HUES64 (cell line): ENCODE measurements at regions not wholly inside any gene's neighbourhood (a gene's known extent, or its start where the extent isn't known, plus 50 kb on each side); places are given as distances from the start of the nearest gene placed in this dataset.

ENCODE experiments used
- H3K27ac ChIP-seq: 2 replicates; pipeline ENCODE4 v1.7.0; 2013; ENCODE audit warnings: low read depth, low read length, inconsistent platforms
- H3K27me3 ChIP-seq: 2 replicates; pipeline ENCODE4 v1.6.1; 2013; ENCODE audit warnings: mild to moderate bottlenecking, low read length; ENCODE audit not compliant: insufficient read depth
- H3K36me3 ChIP-seq: 2 replicates; pipeline ENCODE4 v1.6.1; 2013; ENCODE audit warnings: mild to moderate bottlenecking, low read length; ENCODE audit not compliant: insufficient read depth
- H3K4me1 ChIP-seq: 2 replicates; pipeline ENCODE4 v1.6.1; 2013; ENCODE audit warnings: mild to moderate bottlenecking, low read length, moderate library complexity; ENCODE audit not compliant: insufficient read depth
- H3K4me3 ChIP-seq: 2 replicates; pipeline ENCODE4 v1.5.1; 2013; ENCODE audit warnings: mild to moderate bottlenecking, low read length, moderate library complexity
- H3K9ac ChIP-seq: 2 replicates; pipeline ENCODE4 v1.6.1; 2013; ENCODE audit warnings: mild to moderate bottlenecking, low read depth, low read length
- H3K9me3 ChIP-seq: 2 replicates; pipeline ENCODE4 v1.6.1; 2013; ENCODE audit warnings: low read depth, low read length; ENCODE audit not compliant: insufficient read depth
- WGBS: fragments of 150-250, 120-280 bp; methylation state at CpG from one replicate; pipeline ENCODE4 v1.1.7; 2013; ENCODE audit warnings: missing lambda C conversion rate; 5-methylcytosine and 5-hydroxymethylcytosine counted together

DNA sequence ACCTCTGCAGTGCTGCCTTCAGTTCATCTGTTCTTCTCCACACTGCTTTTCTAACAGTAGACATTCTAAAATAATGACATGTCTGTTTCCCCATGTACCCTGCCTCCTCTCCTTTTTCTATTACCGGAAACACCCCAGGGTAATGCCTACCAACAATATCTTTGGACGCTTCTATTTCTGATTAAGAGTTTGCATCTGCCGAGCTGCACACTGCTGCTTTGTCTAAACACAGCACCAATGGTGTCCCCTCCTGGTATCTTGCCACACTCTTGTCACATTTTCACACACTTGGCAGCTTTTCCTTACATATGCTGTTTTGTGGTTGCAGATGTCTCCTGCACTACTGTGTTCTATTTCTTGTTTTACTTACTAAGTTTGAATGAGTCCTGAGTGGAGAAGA lies 288.8 kb downstream of the GRIA2 start:
- Histone ChIP-seq H3K9ac (no peak overlapping the region), H3K4me1 (no peaks in the 10 kb centered on the region)

DNA sequence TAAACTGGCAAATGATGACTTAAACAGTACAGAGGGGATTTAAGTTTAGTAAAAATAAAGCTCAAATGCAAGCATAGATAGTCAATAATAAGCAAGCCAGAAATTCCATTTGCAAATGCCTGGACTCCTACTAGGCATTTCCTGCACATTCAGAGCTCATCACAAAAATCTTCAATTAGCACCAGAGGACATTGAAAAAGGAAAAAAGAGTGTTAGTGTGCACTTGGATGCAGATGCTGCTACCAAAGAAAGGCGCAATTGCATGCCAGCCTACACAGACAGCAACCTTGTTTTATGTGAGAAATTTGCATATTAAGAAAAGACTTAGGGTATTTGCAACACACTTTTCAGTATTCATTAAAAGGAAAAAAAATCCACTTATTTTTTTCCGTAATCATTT lies 282.1 kb downstream of the GRIA2 start:
- Histone ChIP-seq H3K27me3 (no peaks in the 10 kb centered on the region), H3K27ac (no peak overlapping the region), H3K4me3 (no peak overlapping the region), H3K4me1 (no peaks in the 10 kb centered on the region), H3K9me3 (no peaks in the 10 kb centered on the region), H3K9ac (no peak overlapping the region), H3K36me3 (no peaks in the 10 kb centered on the region)
- 94% methylated on average over 1 of the region's 2 CpGs for WGBS

More for the DNA sequence above, 288.8 kb downstream of the GRIA2 start:
- no peaks in the 10 kb centered on the region for H3K9me3 ChIP-seq
- H3K36me3 ChIP-seq, result no peaks in the 10 kb centered on the region
- no peaks in the 10 kb centered on the region for H3K27me3 ChIP-seq
- H3K27ac ChIP-seq, result no peak overlapping the region
- no peak overlapping the region for H3K4me3 ChIP-seq
- 96% methylated on average over 3 of the region's 3 CpGs for WGBS

GRCh38 chr4:157459785-157460184 lies 239.3 kb downstream of the GRIA2 start:
- Histone ChIP-seq H3K36me3 (no peaks in the 10 kb centered on the region), H3K27me3 (no peaks in the 10 kb centered on the region), H3K4me1 (no peaks in the 10 kb centered on the region), H3K27ac (no peak overlapping the region), H3K4me3 (no peak overlapping the region), H3K9me3 (no peaks in the 10 kb centered on the region), H3K9ac (no peak overlapping the region)
- 90% methylated on average over 3 of the region's 3 CpGs for WGBS

DNA sequence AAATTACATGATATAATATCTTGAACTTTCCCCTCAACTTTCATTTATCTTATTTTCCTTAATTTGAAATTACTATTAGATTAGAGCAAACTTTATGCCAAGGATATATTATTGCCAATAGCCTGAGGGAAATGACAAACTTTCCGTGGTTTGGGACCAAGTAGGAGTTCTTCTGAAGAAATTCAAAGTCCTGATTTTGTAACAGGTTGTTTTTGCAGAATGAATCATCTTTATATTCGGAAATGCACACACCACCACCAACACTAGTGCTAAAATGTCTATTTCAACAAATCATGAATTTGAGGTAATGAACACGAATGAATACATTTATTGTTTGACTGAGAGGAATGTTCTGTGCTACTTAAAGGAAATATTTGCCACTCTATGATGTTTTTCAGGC lies 226.7 kb downstream of the GRIA2 start:
- Histone ChIP-seq H3K27ac (no peak overlapping the region), H3K9me3 (no peaks in the 10 kb centered on the region), H3K4me3 (no peak overlapping the region), H3K27me3 (no peaks in the 10 kb centered on the region), H3K4me1 (no peaks in the 10 kb centered on the region), H3K36me3 (no peaks in the 10 kb centered on the region), H3K9ac (no peak overlapping the region)
- 94% methylated on average over 2 of the region's 3 CpGs for WGBS

- no peak overlapping the region for H3K27ac ChIP-seq
- no peak overlapping the region for H3K4me3 ChIP-seq
- H3K4me1 ChIP-seq, result no peaks in the 10 kb centered on the region
- no peaks in the 10 kb centered on the region for H3K27me3 ChIP-seq
- no peaks in the 10 kb centered on the region for H3K9me3 ChIP-seq
- no peaks in the 10 kb centered on the region for H3K36me3 ChIP-seq
- WGBS, result 95% methylated on average over 9 of the region's 9 CpGs
- H3K9ac ChIP-seq, result no peak overlapping the region
Observed at GRCh38 chr4:157444014-157444413, 223.5 kb downstream of the GRIA2 start.

DNA sequence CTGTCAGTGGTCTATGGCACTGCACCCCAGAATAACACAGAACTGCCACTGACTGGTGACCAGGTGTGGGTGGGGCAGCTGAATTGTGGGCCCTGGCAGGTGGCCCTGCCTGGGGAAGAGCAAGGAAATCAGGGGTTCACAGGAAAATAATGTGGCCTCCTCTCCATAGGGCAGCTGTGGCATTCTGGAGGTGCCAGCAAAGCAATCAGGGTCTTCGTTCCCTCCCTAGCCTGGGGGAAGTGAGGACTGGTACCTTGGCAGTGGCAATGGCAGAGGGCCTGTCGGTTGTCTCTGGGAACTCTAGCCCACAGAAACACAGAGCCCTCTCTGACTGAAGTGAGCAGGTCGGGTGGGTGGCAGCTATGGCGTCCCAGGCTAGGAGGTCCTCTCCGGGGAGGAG lies 223.0 kb downstream of the GRIA2 start:
- no peaks in the 10 kb centered on the region for H3K9me3 ChIP-seq
- WGBS, result 93% methylated on average over 5 of the region's 5 CpGs
- H3K27ac ChIP-seq, result no peak overlapping the region
- H3K27me3 ChIP-seq, result no peaks in the 10 kb centered on the region
- H3K36me3 ChIP-seq, result no peaks in the 10 kb centered on the region
- no peak overlapping the region for H3K9ac ChIP-seq
- H3K4me3 ChIP-seq, result no peak overlapping the region
- no peaks in the 10 kb centered on the region for H3K4me1 ChIP-seq

DNA sequence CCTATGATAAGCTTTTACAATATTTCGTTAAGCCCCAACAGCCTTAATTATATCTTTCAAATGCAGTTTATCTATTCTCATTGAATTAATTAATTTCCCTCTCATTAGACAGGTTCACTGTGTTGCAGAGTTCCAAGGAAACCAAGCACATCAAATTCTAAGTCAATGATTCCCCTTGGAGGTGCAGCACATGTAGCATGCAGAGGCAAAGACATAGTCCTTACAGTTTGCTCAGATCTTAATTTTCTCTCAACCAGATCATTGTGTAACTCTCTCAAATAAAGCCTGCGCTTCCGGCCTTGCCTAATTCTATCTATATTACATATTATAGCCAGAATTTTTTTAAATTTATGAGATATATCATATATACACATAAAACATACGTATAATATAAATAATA lies 205.4 kb downstream of the GRIA2 start:
- Histone ChIP-seq H3K4me1 (no peaks in the 10 kb centered on the region), H3K4me3 (no peak overlapping the region), H3K9ac (no peak overlapping the region), H3K36me3 (no peaks in the 10 kb centered on the region), H3K27me3 (no peaks in the 10 kb centered on the region), H3K27ac (no peak overlapping the region), H3K9me3 (no peaks in the 10 kb centered on the region)
- WGBS, result 100% methylated on average over 2 of the region's 4 CpGs

DNA sequence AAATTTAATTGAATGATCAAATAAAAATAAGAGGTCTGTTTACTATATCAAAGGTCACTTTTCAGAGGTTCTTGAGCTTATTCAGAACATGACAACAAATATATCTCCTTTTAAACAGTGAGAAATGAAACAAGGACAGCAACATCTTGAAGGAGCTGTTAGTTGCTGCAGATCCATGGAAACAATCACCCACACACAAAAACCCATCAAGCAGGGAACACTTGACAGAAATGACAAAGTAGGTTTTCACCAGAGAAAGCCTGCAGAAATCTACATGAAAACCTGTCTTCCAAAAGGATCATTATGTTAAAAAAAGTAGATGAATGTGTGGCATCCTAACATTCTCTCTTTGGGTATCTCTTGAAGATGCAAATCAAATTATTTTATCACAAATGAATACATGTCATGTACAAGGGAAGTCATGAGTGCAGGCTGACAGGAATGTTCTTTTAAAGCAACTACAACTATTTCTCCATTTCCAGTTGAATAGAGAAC lies 203.0 kb downstream of the GRIA2 start:
- no peaks in the 10 kb centered on the region for H3K27me3 ChIP-seq
- no peaks in the 10 kb centered on the region for H3K4me1 ChIP-seq
- no peak overlapping the region for H3K4me3 ChIP-seq
- no peak overlapping the region for H3K9ac ChIP-seq
- H3K9me3 ChIP-seq, result no peaks in the 10 kb centered on the region
- H3K36me3 ChIP-seq, result no peaks in the 10 kb centered on the region
- H3K27ac ChIP-seq, result no peak overlapping the region

GRCh38 chr4:157421365-157421764 lies 200.8 kb downstream of the GRIA2 start:
- no peaks in the 10 kb centered on the region for H3K27me3 ChIP-seq
- H3K4me3 ChIP-seq, result no peak overlapping the region
- H3K9ac ChIP-seq, result no peak overlapping the region
- H3K36me3 ChIP-seq, result no peaks in the 10 kb centered on the region
- H3K9me3 ChIP-seq, result no peaks in the 10 kb centered on the region
- H3K27ac ChIP-seq, result no peak overlapping the region
- H3K4me1 ChIP-seq, result no peaks in the 10 kb centered on the region
